Transverse colon (tissue), 4 donors: ENCODE measurements at regions not wholly inside any gene's neighbourhood (a gene's known extent, or its start where the extent isn't known, plus 50 kb on each side); places are given as distances from the start of the nearest gene placed in this dataset.
A peak's percentile ranks its signal among the peaks of the same experiment; 100 is the strongest.

Source experiments
- DNase-seq: peaks from one replicate; pipeline ENCODE4 v3.0.0-alpha.2; 2019
- H3K27ac ChIP-seq, 4 donors: fragments of 200-600 bp; sonication (generic); 2 replicates each; pipeline ENCODE4 v1.5.1; 2016 to 2018; ENCODE audit warnings: inconsistent platforms in 4 of 4
- H3K27me3 ChIP-seq: fragments of 200-600 bp; sonication (generic); 2 replicates; pipeline ENCODE4 v1.5.1; 2017; ENCODE audit warnings: inconsistent platforms
- H3K36me3 ChIP-seq, 4 donors: fragments of 200-600 bp; sonication (generic); 2 replicates each; pipeline ENCODE4 v1.5.1; 2017 to 2019; ENCODE audit warnings: inconsistent platforms in 4 of 4
- H3K4me1 ChIP-seq, 4 donors: fragments of 200-600 bp; sonication (generic); 2 replicates each; pipeline ENCODE4 v1.5.1; 2017 to 2020; ENCODE audit warnings: inconsistent platforms in 4 of 4
- H3K4me3 ChIP-seq, 4 donors: fragments of 200-600 bp; sonication (generic); 1 replicate in 1 of 4; 2 replicates in 3 of 4; pipeline versions ENCODE4 v1.5.1 to v1.6.1; 2017 to 2019; ENCODE audit warnings: inconsistent platforms in 4 of 4
- H3K9me3 ChIP-seq, 2 donors: fragments of 200-600 bp; sonication (generic); 2 replicates each; pipeline ENCODE4 v1.5.1; 2017 to 2019; ENCODE audit warnings: inconsistent platforms in 2 of 2
- EP300 ChIP-seq: sonication (generic); formaldehyde crosslinking; IDR thresholded peaks from one replicate; pipeline ENCODE4 v1.6.1; 2017; ENCODE audit warnings: antibody characterized with exemption, low read depth
- POLR2A ChIP-seq: fragments of 450-650 bp; IDR thresholded peaks from one replicate; pipeline ENCODE4 v1.6.1; 2016; ENCODE audit warnings: antibody characterized with exemption, mild to moderate bottlenecking, moderate library complexity
- POLR2AphosphoS5 ChIP-seq, 3 donors: sonication (generic); formaldehyde crosslinking; IDR thresholded peaks; one replicate each; pipeline ENCODE4 v1.6.1; 2016; ENCODE audit warnings: antibody characterized with exemption in 3 of 3
- WGBS, 2 donors: methylation state at CpG; one replicate each; pipeline ENCODE4 v1.1.5; 2018; ENCODE audit warnings: low coverage in 1 of 2; 5-methylcytosine and 5-hydroxymethylcytosine counted together
- in situ Hi-C, 4 donors: fragments of 200-750 bp; cut with MboI; loops; one replicate each; pipeline versions ENCODE4 v1.15.0 to v1.15.1; 2017; ENCODE audit warnings: low sequenced_read_pairs in 3 of 4, low pct_ligation_motif_present in 1 of 4, low pct_unique_long_range_greater_than_20kb in 1 of 4
- intact Hi-C: fragments of 100-400 bp; cut with DNase I; formaldehyde crosslinking; loops from one replicate; pipeline ENCODE4 v1.15.1; 2023; ENCODE audit warnings: low total_unique reads
- TF ChIP-seq, protein P1 (sequence below), 5 experiments: fragments of 200-600 bp in 3 of 5; fragments of 450-650 bp in 2 of 5; sonication (generic) in 3 of 5; IDR thresholded peaks; 1 replicate in 2 of 5; 2 replicates in 3 of 5; pipeline ENCODE4 v1.5.1; 2016 to 2017; ENCODE audit warnings: antibody characterized with exemption in 5 of 5, inconsistent platforms in 3 of 5, mild to moderate bottlenecking in 2 of 5, moderate library complexity in 1 of 5

DNA sequence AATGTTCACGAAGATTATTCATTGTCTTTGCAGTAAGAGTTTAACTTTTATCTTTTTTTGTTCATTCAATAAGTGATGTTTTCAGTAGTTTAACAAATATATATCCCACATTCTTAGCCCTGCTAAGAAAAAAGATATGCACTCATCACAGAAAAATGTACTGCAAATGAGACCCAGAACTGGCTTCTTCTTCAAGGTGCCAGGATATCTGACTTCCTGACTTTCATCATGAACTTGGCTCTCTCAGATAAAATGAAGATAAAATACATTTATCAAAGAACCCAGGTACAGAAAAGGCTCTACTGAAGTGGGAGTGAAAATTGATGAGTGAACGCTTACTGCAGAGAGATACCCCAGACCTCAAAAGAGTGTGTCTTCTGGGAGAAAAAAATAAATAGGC lies 177.8 kb upstream of the DKK2 start:
- DNase-seq = no peak
- WGBS, 2 donors = 86% methylated on average over 2 of the region's 2 CpGs
- Histone ChIP-seq H3K27ac (no peak overlapping the region), H3K4me3 (no peak overlapping the region), H3K27me3 (no peaks in the 10 kb centered on the region), H3K4me1 (no peaks in the 10 kb centered on the region), H3K9me3 (no peaks in the 10 kb centered on the region), H3K36me3 (no peaks in the 10 kb centered on the region)
- in situ Hi-C loops (no loop called here), intact Hi-C loops (no loop called here)
- TF ChIP-seq POLR2AphosphoS5 (IDR thresholded peaks at IDR 0.05) = no peak
- no peak for TF ChIP-seq POLR2A
- TF ChIP-seq, protein P1, sequence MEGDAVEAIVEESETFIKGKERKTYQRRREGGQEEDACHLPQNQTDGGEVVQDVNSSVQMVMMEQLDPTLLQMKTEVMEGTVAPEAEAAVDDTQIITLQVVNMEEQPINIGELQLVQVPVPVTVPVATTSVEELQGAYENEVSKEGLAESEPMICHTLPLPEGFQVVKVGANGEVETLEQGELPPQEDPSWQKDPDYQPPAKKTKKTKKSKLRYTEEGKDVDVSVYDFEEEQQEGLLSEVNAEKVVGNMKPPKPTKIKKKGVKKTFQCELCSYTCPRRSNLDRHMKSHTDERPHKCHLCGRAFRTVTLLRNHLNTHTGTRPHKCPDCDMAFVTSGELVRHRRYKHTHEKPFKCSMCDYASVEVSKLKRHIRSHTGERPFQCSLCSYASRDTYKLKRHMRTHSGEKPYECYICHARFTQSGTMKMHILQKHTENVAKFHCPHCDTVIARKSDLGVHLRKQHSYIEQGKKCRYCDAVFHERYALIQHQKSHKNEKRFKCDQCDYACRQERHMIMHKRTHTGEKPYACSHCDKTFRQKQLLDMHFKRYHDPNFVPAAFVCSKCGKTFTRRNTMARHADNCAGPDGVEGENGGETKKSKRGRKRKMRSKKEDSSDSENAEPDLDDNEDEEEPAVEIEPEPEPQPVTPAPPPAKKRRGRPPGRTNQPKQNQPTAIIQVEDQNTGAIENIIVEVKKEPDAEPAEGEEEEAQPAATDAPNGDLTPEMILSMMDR (IDR thresholded peaks at IDR 0.05) = no peak
- no peak for TF ChIP-seq EP300

DNA sequence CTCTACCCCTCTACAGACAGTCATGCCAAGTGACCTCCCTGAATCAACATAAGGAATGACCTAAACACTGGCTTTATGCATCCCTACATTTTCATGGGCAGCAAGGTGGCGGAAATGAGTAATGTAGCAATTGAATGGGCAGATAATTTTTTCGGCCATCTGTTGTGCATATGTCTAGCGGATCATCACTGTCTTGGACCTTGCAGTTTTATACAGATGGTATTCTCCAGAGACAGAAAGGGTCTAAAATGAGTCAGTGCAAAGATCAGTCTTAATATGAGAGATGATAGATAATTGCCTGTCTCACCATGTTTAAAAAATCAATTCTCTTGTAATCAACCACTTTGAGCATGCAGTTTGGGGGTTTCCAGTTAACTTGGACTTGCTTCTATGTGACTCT lies 177.3 kb upstream of the DKK2 start:
- no peaks in the 10 kb centered on the region for H3K36me3 ChIP-seq
- no peak overlapping the region for H3K4me3 ChIP-seq
- H3K4me1 ChIP-seq = no peaks in the 10 kb centered on the region
- no peak overlapping the region for H3K27ac ChIP-seq
- WGBS, 2 donors = 80 to 93% methylated on average over 3 of the region's 3 CpGs
- TF ChIP-seq POLR2AphosphoS5 (IDR thresholded peaks at IDR 0.05) = no peak
- no peak for TF ChIP-seq EP300
- TF ChIP-seq, protein P1 (IDR thresholded peaks at IDR 0.05) = no peak
- no peak for TF ChIP-seq POLR2A
- H3K27me3 ChIP-seq = no peaks in the 10 kb centered on the region
- no peak for DNase-seq
- intact Hi-C loops = no loop called here
- no peaks in the 10 kb centered on the region for H3K9me3 ChIP-seq
- in situ Hi-C loops = no loop called here

DNA sequence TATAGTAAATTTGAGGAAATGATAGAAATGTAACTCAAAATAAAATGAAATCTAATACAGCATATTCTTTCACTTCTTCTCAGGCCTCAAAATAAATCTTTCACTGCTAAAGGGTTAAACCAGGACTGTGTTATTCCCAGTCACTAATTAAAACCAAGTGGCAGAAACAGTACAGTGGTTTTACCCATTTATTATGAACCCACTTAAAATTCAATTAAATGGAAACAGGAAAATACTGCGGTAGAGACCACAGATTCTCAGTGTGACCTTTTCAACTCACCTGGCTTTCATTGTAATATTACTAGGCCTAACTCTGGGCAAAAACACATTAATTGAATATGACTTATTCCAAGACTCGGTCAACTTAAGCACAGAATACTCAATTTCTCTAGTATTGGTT lies 176.5 kb upstream of the DKK2 start:
- TF ChIP-seq POLR2AphosphoS5 (IDR thresholded peaks at IDR 0.05) (no peak), POLR2A (no peak)
- Histone ChIP-seq H3K27ac (no peak overlapping the region), H3K36me3 (no peaks in the 10 kb centered on the region), H3K4me1 (no peaks in the 10 kb centered on the region), H3K4me3 (no peak overlapping the region), H3K9me3 (no peaks in the 10 kb centered on the region), H3K27me3 (no peaks in the 10 kb centered on the region)
- in situ Hi-C loops (no loop called here), intact Hi-C loops (no loop called here)
- 93 to 94% methylated on average over 2 of the region's 2 CpGs for WGBS, 2 donors
- no peak for DNase-seq

DNA sequence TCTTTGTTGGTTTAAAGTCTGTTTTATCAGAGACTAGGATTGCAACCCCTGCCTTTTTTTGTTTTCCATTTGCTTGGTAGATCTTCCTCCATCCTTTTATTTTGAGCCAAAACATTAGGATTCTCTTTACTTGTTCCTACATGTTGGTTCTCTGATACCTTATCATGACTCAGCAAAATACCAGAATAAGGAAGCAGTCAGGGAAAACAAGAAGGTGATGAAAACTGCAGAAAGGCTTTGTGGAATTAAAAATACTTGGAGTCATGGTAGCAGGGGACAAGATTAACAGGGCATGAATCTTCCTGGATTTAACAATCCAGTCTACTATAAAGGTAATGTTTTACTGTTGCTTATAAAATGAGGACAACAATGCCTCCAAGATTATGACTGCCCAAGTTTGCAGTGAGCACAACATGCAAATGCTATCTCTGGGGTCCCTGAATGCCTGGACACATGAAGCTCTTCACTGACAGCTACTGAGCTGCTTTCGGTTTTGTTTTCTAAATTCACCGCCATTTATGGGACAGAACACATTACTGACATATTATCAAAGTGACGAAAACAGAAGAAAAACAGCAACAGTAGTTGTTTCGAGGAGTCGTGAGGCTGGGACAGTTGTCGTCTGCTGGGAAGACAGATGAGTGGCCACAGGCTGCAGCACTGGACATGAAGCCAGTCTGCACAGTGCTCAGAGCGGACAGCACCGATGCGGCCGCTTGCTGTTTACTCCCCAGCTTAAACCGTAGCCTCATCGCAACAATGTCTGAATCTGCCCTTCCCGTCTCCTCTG lies 174.5 kb upstream of the DKK2 start:
- Histone ChIP-seq H3K4me3 (peak overlapping the region in 2 of 4 donors; percentile 16 to 17), H3K4me1 (no peaks in the 10 kb centered on the region), H3K36me3 (no peaks in the 10 kb centered on the region), H3K27me3 (no peaks in the 10 kb centered on the region), H3K9me3 (no peaks in the 10 kb centered on the region), H3K27ac (no peak overlapping the region)
- in situ Hi-C loops = no loop called here
- DNase-seq = no peak
- intact Hi-C loops = no loop called here
- 81 to 82% methylated on average over 7 to 13 of the region's 13 CpGs for WGBS, 2 donors
- TF ChIP-seq EP300 (no peak), POLR2AphosphoS5 (IDR thresholded peaks at IDR 0.05) (no peak)
- TF ChIP-seq, protein P1 (IDR thresholded peaks at IDR 0.05) = no peak

DNA sequence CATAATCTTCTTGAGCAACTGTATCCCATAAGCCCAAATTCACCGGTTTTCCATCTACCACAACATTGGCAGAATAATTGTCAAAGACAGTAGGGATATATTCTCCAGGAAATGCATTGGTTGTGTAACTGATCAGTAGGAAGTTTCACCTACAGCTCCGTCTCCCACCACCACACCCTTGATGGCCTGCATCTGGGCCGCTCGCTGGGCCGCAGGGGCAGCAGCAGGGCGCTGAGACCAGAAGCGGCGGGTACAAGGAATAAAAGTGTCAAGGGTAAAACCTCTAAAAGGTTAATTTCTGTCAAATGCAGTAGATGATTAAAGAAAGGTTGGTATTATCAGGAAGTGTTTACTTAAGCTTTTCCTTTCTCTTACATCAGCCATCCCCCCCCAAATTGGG lies 167.6 kb upstream of the DKK2 start:
- TF ChIP-seq POLR2AphosphoS5 (IDR thresholded peaks at IDR 0.05) (no peak), EP300 (no peak)
- Histone ChIP-seq H3K4me3 (no peak overlapping the region), H3K27me3 (no peaks in the 10 kb centered on the region), H3K4me1 (no peaks in the 10 kb centered on the region), H3K9me3 (no peaks in the 10 kb centered on the region), H3K27ac (no peak overlapping the region), H3K36me3 (no peaks in the 10 kb centered on the region)
- in situ Hi-C loops (no loop called here), intact Hi-C loops (no loop called here)
- no peak for DNase-seq
- WGBS, 2 donors = 50 to 90% methylated on average over 1 to 8 of the region's 8 CpGs
